K562 (cell line): ENCODE measurements at regions not wholly inside any gene's neighbourhood (a gene's known extent, or its start where the extent isn't known, plus 50 kb on each side); places are given as distances from the start of the nearest gene placed in this dataset.

Source experiments
- ATAC-seq: fragments of 200-7000 bp; cut with Tn5 transposase; 3 replicates; pipeline ENCODE4 v1.9.1; 2020; ENCODE audit warnings: moderate library complexity
- BruUV-seq: library from RNA; stranded (reverse); fragments of 400-500 nt; replicated peaks from 2 replicates; lab custom pipeline; 2021; lab: Mats Ljungman, UMichigan
- CTCF ChIA-PET: fragments of 300-600 bp; formaldehyde crosslinking; extraction: SDS; loops from one replicate; lab custom pipeline; 2021; ENCODE audit warnings: low intra/inter-chr PET ratio; lab: Yijun Ruan, JAX
- POLR2A ChIA-PET: fragments of 300-600, 350-650 bp; sonication (Branson Sonifier 250); formaldehyde crosslinking; extraction: SDS; loops from one replicate; lab custom pipeline; 2021; ENCODE audit warnings: antibody characterized with exemption, inconsistent platforms; lab: Yijun Ruan, JAX
- DNase-seq, 4 experiments: peaks; one replicate each; pipeline versions ENCODE4 v3.0.0 to v3.0.0-alpha.2; 2011 to 2018; ENCODE audit warnings: low spot score in 3 of 4, mixed read lengths in 3 of 4; ENCODE audit errors: extremely low read depth in 1 of 4
- FAIRE-seq: peaks from 2 replicates; lab custom pipeline; 2011; peaks lifted over from hg19 to GRCh38; lab: Jason Lieb, UNC
- H2AFZ ChIP-seq: 2 replicates; pipeline ENCODE4 v1.6.0; 2011; ENCODE audit warnings: low read depth, low read length, control low read depth, inconsistent platforms
- H3K27ac ChIP-seq: fragments of 200-600 bp; 3 replicates; pipeline ENCODE4 v1.8.0; 2011; ENCODE audit warnings: low read depth, mild to moderate bottlenecking, control low read depth, inconsistent platforms, low read length, moderate library complexity, mixed read lengths; ENCODE audit errors: extremely low read depth
- H3K27me3 ChIP-seq, 2 experiments: fragments of 300-600 bp in 1 of 2; 2 replicates in 1 of 2; 3 replicates in 1 of 2; pipeline versions ENCODE4 v1.6.0 to v1.8.0; 2011; ENCODE audit warnings: inconsistent platforms in 2 of 2, low read length in 2 of 2, mild to moderate bottlenecking in 1 of 2, mixed read lengths in 1 of 2, moderate library complexity in 1 of 2; ENCODE audit not compliant: control insufficient read depth in 2 of 2, insufficient read depth in 2 of 2
- H3K36me3 ChIP-seq: fragments of 300-600 bp; 3 replicates; pipeline ENCODE4 v1.8.0; 2011; ENCODE audit warnings: mild to moderate bottlenecking, low read length, inconsistent platforms; ENCODE audit not compliant: control insufficient read depth, insufficient read depth
- H3K4me1 ChIP-seq, 2 experiments: fragments of 200-600 bp in 1 of 2; replicated peaks in 1 of 2; 2 replicates in 1 of 2; 3 replicates in 1 of 2; pipeline versions ENCODE4 v1.5.1 to v1.8.0; 2011; ENCODE audit warnings: inconsistent platforms in 2 of 2, low read length in 2 of 2, mild to moderate bottlenecking in 1 of 2, mixed read lengths in 1 of 2, moderate library complexity in 1 of 2; ENCODE audit not compliant: control insufficient read depth in 2 of 2, insufficient read depth in 2 of 2
- H3K4me2 ChIP-seq: 2 replicates; pipeline ENCODE4 v1.6.1; 2011; ENCODE audit warnings: low read length, control low read depth, inconsistent platforms, mixed read lengths; ENCODE audit not compliant: insufficient read depth
- H3K4me3 ChIP-seq: fragments of 200-600 bp; sonication (generic), shearing (Covaris generic); 2 replicates; pipeline ENCODE4 v1.5.1; 2016; ENCODE audit warnings: control low read depth, inconsistent platforms
- H3K79me2 ChIP-seq: fragments of 200-600 bp; 3 replicates; pipeline ENCODE4 v1.8.0; 2011; ENCODE audit warnings: low read length, inconsistent platforms; ENCODE audit not compliant: control insufficient read depth, insufficient read depth
- H3K9ac ChIP-seq, 2 experiments: 2 replicates each; pipeline versions ENCODE4 v1.6.0 to v1.6.1; 2011; ENCODE audit warnings: low read depth in 2 of 2, low read length in 2 of 2, control low read depth in 1 of 2, inconsistent platforms in 1 of 2, mild to moderate bottlenecking in 1 of 2, mixed read lengths in 1 of 2; ENCODE audit not compliant: insufficient read depth in 1 of 2
- H3K9me1 ChIP-seq: one replicate; pipeline ENCODE4 v1.6.0; 2011; ENCODE audit warnings: inconsistent platforms, mild to moderate bottlenecking, low read length, moderate library complexity; ENCODE audit not compliant: control insufficient read depth, insufficient read depth
- H3K9me3 ChIP-seq: replicated peaks from 2 replicates; pipeline ENCODE4 v1.5.1; 2011; ENCODE audit warnings: low read depth, low read length, inconsistent platforms; ENCODE audit not compliant: control insufficient read depth, insufficient read depth
- H4K20me1 ChIP-seq: replicated peaks from 2 replicates; pipeline ENCODE4 v1.6.1; 2011; ENCODE audit warnings: low read length, inconsistent platforms, mixed read lengths; ENCODE audit not compliant: control insufficient read depth, insufficient read depth
- BRD9 ChIP-seq: fragments of 450-650 bp; IDR thresholded peaks from 2 replicates; pipeline ENCODE4 v1.6.1; 2018; ENCODE audit warnings: low read depth; ENCODE audit not compliant: partially characterized antibody
- CXXC5 ChIP-seq: fragments of 250-450 bp; sonication (Bioruptor Pico); IDR thresholded peaks from 2 replicates; pipeline ENCODE4 v1.8.0; 2022; ENCODE audit warnings: inconsistent platforms, mild to moderate bottlenecking, moderate library complexity
- KDM2B ChIP-seq: fragments of 250-450 bp; sonication (Bioruptor Pico); IDR thresholded peaks from 2 replicates; pipeline ENCODE4 v1.8.0; 2021; ENCODE audit warnings: mild to moderate bottlenecking, moderate library complexity
- NCOA6 ChIP-seq: fragments of 450-650 bp; IDR thresholded peaks from 2 replicates; pipeline ENCODE4 v1.6.1; 2017; ENCODE audit warnings: mild to moderate bottlenecking
- SOX6 ChIP-seq: fragments of 450-650 bp; IDR thresholded peaks from 2 replicates; pipeline ENCODE4 v1.6.1; 2014; ENCODE audit warnings: mild to moderate bottlenecking
- ZNF695 ChIP-seq: fragments of 450-650 bp; formaldehyde crosslinking; IDR thresholded peaks from 2 replicates; pipeline ENCODE4 v1.4.0; 2020; ENCODE audit warnings: mild to moderate bottlenecking, moderate library complexity
- WGBS: fragments of 100-300 bp; shearing (Covaris generic); methylation state at CpG from one replicate; pipeline ENCODE4 v1.1.6; 2016; ENCODE audit warnings: low coverage, mixed read lengths; ENCODE audit not compliant: insufficient coverage; ENCODE audit errors: missing lambda C conversion rate; 5-methylcytosine and 5-hydroxymethylcytosine counted together
- in situ Hi-C: fragments of 300-500 bp; cut with MboI; formaldehyde crosslinking; loops from 4 replicates; pipeline ENCODE4 v1.15.0; 2018; ENCODE audit warnings: inconsistent platforms, mixed read lengths
- intact Hi-C: fragments of 100-400 bp; cut with micrococcal nuclease; formaldehyde crosslinking; loops from 2 replicates; pipeline ENCODE4 v1.14.2; 2022
- TF ChIP-seq, protein P1 (sequence below): fragments of 200-800 bp; sonication (Bioruptor generic); IDR thresholded peaks from 2 replicates; pipeline ENCODE4 v1.6.1; 2017; ENCODE audit warnings: missing genetic modification characterization, missing compliant biosample characterization

DNA sequence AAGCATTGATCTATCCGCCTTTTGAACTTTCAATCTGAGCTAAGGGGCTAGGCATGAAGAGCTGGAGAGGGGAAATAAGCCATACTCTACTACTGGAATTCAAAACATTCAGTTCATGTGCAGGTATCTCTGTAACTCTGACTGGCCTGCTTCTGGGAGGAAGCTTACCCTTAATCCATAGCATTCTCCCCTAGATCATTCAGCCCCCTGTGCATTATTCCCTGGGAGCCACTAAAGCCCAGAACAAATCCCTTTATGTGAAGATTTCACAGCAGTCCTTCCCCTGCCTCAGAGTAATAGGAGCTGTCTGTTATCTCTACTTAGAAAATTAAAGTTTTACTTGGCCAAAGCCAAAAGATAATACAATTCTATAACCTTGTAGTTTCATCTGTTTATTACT lies 300.7 kb downstream of the SEC16B start:
- no peak for TF ChIP-seq BRD9
- TF ChIP-seq SOX6: no peak
- no peak for TF ChIP-seq CXXC5
- TF ChIP-seq, protein P1, sequence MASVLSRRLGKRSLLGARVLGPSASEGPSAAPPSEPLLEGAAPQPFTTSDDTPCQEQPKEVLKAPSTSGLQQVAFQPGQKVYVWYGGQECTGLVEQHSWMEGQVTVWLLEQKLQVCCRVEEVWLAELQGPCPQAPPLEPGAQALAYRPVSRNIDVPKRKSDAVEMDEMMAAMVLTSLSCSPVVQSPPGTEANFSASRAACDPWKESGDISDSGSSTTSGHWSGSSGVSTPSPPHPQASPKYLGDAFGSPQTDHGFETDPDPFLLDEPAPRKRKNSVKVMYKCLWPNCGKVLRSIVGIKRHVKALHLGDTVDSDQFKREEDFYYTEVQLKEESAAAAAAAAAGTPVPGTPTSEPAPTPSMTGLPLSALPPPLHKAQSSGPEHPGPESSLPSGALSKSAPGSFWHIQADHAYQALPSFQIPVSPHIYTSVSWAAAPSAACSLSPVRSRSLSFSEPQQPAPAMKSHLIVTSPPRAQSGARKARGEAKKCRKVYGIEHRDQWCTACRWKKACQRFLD (CRISPR knock-in tag): no peak
- TF ChIP-seq KDM2B (CRISPR knock-in tag): no peak
- TF ChIP-seq NCOA6: no peak
- TF ChIP-seq ZNF695 (CRISPR knock-in tag): no peak
- CTCF ChIA-PET: no interaction called here
- no peak for FAIRE-seq
- H2AFZ ChIP-seq: no peak overlapping the region
- ATAC-seq: no peak
- no peak overlapping the region for H3K9ac ChIP-seq
- no peak overlapping the region for H3K4me3 ChIP-seq
- no peak overlapping the region for H3K27ac ChIP-seq
- H3K36me3 ChIP-seq: no peaks in the 10 kb centered on the region
- intact Hi-C loops (no loop called here), in situ Hi-C loops (no loop called here)
- no peaks in the 10 kb centered on the region for H3K27me3 ChIP-seq
- 0% methylated on average over 1 of the region's 1 CpG for WGBS
- H3K4me2 ChIP-seq: no peak overlapping the region
- no peaks in the 10 kb centered on the region for H3K79me2 ChIP-seq
- no peaks in the 10 kb centered on the region for H4K20me1 ChIP-seq
- no peaks in the 10 kb centered on the region for H3K9me1 ChIP-seq
- no peaks in the 10 kb centered on the region; the same call in 1 of the 2 replicates for H3K9me3 ChIP-seq
- H3K4me1 ChIP-seq: no peaks in the 10 kb centered on the region
- BruUV-seq: no TSS peak
- no peak for DNase-seq
- POLR2A ChIA-PET: no interaction called here
